HCT116 (cell line): ENCODE measurements at regions not wholly inside any gene's neighbourhood (a gene's known extent, or its start where the extent isn't known, plus 50 kb on each side); places are given as distances from the start of the nearest gene placed in this dataset.

Experiments used
- ATAC-seq: fragments of 200-7000 bp; cut with Tn5 transposase; 2 replicates; pipeline ENCODE4 v1.9.1; 2020; ENCODE audit warnings: mild to moderate bottlenecking, moderate library complexity
- BruUV-seq: library from RNA; stranded (reverse); fragments of 400-500 nt; replicated peaks from 2 replicates; lab custom pipeline; 2021; lab: Mats Ljungman, UMichigan
- CTCF ChIA-PET: fragments of 300-600 bp; sonication (Branson Sonifier 250); formaldehyde crosslinking; loops from one replicate; lab custom pipeline; 2021; ENCODE audit warnings: antibody characterized with exemption; lab: Charles Lee
- POLR2A ChIA-PET: fragments of 300-600, 350-600 bp; sonication (Branson Sonifier 250); formaldehyde crosslinking; loops from one replicate; lab custom pipeline; 2021; ENCODE audit warnings: antibody characterized with exemption; lab: Charles Lee
- RAD21 ChIA-PET, 2 experiments: fragments of 300-600 bp; sonication (Branson Sonifier 250); formaldehyde crosslinking; loops; one replicate each; lab custom pipeline; 2023; ENCODE audit warnings: low total read pairs in 2 of 2; ENCODE audit not compliant: uncharacterized antibody in 2 of 2, unreplicated experiment in 2 of 2, low non-redundant PET in 1 of 2; lab: Charles Lee
- DNase-seq: peaks from one replicate; pipeline ENCODE4 v3.0.0-alpha.2; 2010; ENCODE audit warnings: low read depth, low spot score
- H2AFZ ChIP-seq: fragments of 200-600 bp; shearing (Covaris generic), sonication (generic); 2 replicates; pipeline ENCODE4 v1.6.1; 2017; ENCODE audit warnings: low read depth, mixed run types, mixed read lengths, antibody characterized with exemption, low read length; ENCODE audit not compliant: poor library complexity, severe bottlenecking
- H3K27ac ChIP-seq: 2 replicates; pipeline ENCODE4 v1.5.1; 2012; ENCODE audit warnings: low read depth, low read length
- H3K27me3 ChIP-seq: fragments of 200-600 bp; sonication (generic); 2 replicates; pipeline ENCODE4 v1.6.1; 2016; ENCODE audit warnings: mixed run types, low read length, mixed read lengths; ENCODE audit not compliant: insufficient read depth
- H3K36me3 ChIP-seq, 2 experiments: fragments of 200-500 bp in 1 of 2; fragments of 200-600 bp in 1 of 2; sonication (Bioruptor generic) in 1 of 2; sonication (generic) in 1 of 2; 2 replicates each; pipeline versions ENCODE4 v1.5.1 to v1.6.1; 2014 to 2016; ENCODE audit warnings: low read length in 2 of 2, inconsistent platforms in 1 of 2, mixed read lengths in 1 of 2, mixed run types in 1 of 2; ENCODE audit not compliant: insufficient read depth in 2 of 2, control insufficient read depth in 1 of 2
- H3K4me1 ChIP-seq, 2 experiments: fragments of 200-600 bp in 1 of 2; sonication (generic) in 1 of 2; 2 replicates each; pipeline versions ENCODE4 v1.5.1 to v1.6.1; 2012 to 2017; ENCODE audit warnings: low read length in 2 of 2, inconsistent platforms in 1 of 2, mild to moderate bottlenecking in 1 of 2, mixed read lengths in 1 of 2, mixed run types in 1 of 2, moderate library complexity in 1 of 2; ENCODE audit not compliant: insufficient read depth in 2 of 2, control insufficient read depth in 1 of 2
- H3K4me2 ChIP-seq: fragments of 200-600 bp; sonication (generic); 2 replicates; pipeline ENCODE4 v1.6.1; 2017; ENCODE audit warnings: mixed run types, low read length, mixed read lengths
- H3K4me3 ChIP-seq, 2 experiments: fragments of 200-600 bp in 1 of 2; sonication (generic) in 1 of 2; replicated peaks in 1 of 2; 2 replicates each; pipeline ENCODE4 v1.5.1; 2011 to 2016; ENCODE audit warnings: low read length in 2 of 2, control low read depth in 1 of 2, low read depth in 1 of 2, mild to moderate bottlenecking in 1 of 2, mixed read lengths in 1 of 2, mixed run types in 1 of 2
- H3K79me2 ChIP-seq: fragments of 200-600 bp; sonication (generic); 2 replicates; pipeline ENCODE4 v1.6.1; 2017; ENCODE audit warnings: mild to moderate bottlenecking, mixed run types, low read length, moderate library complexity, mixed read lengths; ENCODE audit not compliant: insufficient read depth
- H3K9ac ChIP-seq: fragments of 200-600 bp; sonication (generic); 2 replicates; pipeline ENCODE4 v1.6.1; 2016; ENCODE audit warnings: low read length, mixed read lengths
- H3K9me2 ChIP-seq: fragments of 200-600 bp; sonication (generic), shearing (Covaris generic); 2 replicates; pipeline ENCODE4 v1.6.1; 2017; ENCODE audit warnings: mixed run types, mild to moderate bottlenecking, moderate library complexity; ENCODE audit not compliant: insufficient read depth
- H3K9me3 ChIP-seq, 2 experiments: fragments of 200-500 bp in 1 of 2; fragments of 200-600 bp in 1 of 2; sonication (Bioruptor generic) in 1 of 2; sonication (generic) in 1 of 2; 2 replicates each; pipeline ENCODE4 v1.6.1; 2014 to 2017; ENCODE audit warnings: low read length in 2 of 2, mixed read lengths in 2 of 2, inconsistent platforms in 1 of 2, low read depth in 1 of 2, mild to moderate bottlenecking in 1 of 2, mixed run types in 1 of 2, moderate library complexity in 1 of 2; ENCODE audit not compliant: control insufficient read depth in 1 of 2, insufficient read depth in 1 of 2
- H4K20me1 ChIP-seq: fragments of 200-600 bp; sonication (generic), shearing (Covaris generic); 2 replicates; pipeline ENCODE4 v1.6.1; 2017; ENCODE audit warnings: mixed run types, mild to moderate bottlenecking, moderate library complexity; ENCODE audit not compliant: insufficient read depth
- CBX3 ChIP-seq: IDR thresholded peaks from 2 replicates; pipeline ENCODE4 v1.6.1; 2012; ENCODE audit warnings: low read depth
- CTCF ChIP-seq, 3 experiments: fragments of 200-600 bp in 1 of 3; sonication (generic) in 1 of 3; IDR thresholded peaks in 2 of 3; conservative IDR thresholded peaks in 1 of 3; 2 replicates each; pipeline ENCODE4 v1.5.1; 2012 to 2017; ENCODE audit warnings: low read depth in 2 of 3, low read length in 2 of 3, antibody characterized with exemption in 1 of 3, borderline replicate concordance in 1 of 3, control low read depth in 1 of 3, mild to moderate bottlenecking in 1 of 3, mixed read lengths in 1 of 3, mixed run types in 1 of 3, moderate library complexity in 1 of 3; ENCODE audit not compliant: insufficient read depth in 1 of 3
- EGR1 ChIP-seq: IDR thresholded peaks from 2 replicates; pipeline ENCODE4 v1.6.1; 2012; ENCODE audit warnings: low read depth
- ELF1 ChIP-seq: IDR thresholded peaks from 2 replicates; pipeline ENCODE4 v1.6.1; 2012; ENCODE audit warnings: low read depth, borderline replicate concordance
- EZH2 ChIP-seq: fragments of 200-600 bp; sonication (generic); IDR thresholded peaks from 2 replicates; pipeline ENCODE4 v1.6.1; 2017; ENCODE audit warnings: antibody characterized with exemption, mixed run types
- EZH2phosphoT487 ChIP-seq: fragments of 200-600 bp; IDR thresholded peaks from 2 replicates; pipeline ENCODE4 v1.6.1; 2018; ENCODE audit warnings: antibody characterized with exemption, borderline replicate concordance
- FOSL1 ChIP-seq: IDR thresholded peaks from 2 replicates; pipeline ENCODE4 v1.6.1; 2012; ENCODE audit warnings: low read depth
- JUND ChIP-seq: IDR thresholded peaks from 2 replicates; pipeline ENCODE4 v1.6.1; 2012
- POLR2A ChIP-seq: IDR thresholded peaks from 2 replicates; pipeline ENCODE4 v1.7.0; 2011; ENCODE audit warnings: borderline replicate concordance; ENCODE audit not compliant: insufficient read depth, insufficient read length; ENCODE audit errors: extremely low read depth
- POLR2AphosphoS5 ChIP-seq: IDR thresholded peaks from 2 replicates; pipeline ENCODE4 v1.6.1; 2011; ENCODE audit warnings: mild to moderate bottlenecking, low read depth, low read length, moderate library complexity
- REST ChIP-seq: IDR thresholded peaks from 2 replicates; pipeline ENCODE4 v1.6.1; 2012; ENCODE audit warnings: low read depth
- SIN3A ChIP-seq: IDR thresholded peaks from 2 replicates; pipeline ENCODE4 v1.6.1; 2012; ENCODE audit warnings: low read depth
- SRF ChIP-seq: IDR thresholded peaks from 2 replicates; pipeline ENCODE4 v1.6.1; 2012; ENCODE audit warnings: low read depth
- TCF7L2 ChIP-seq: IDR thresholded peaks from 2 replicates; pipeline ENCODE4 v1.7.0; 2011; ENCODE audit warnings: borderline replicate concordance, inconsistent platforms; ENCODE audit not compliant: insufficient read depth, insufficient read length; ENCODE audit errors: extremely low read depth
- YY1 ChIP-seq: IDR thresholded peaks from 2 replicates; pipeline ENCODE4 v1.6.1; 2011; ENCODE audit warnings: low read length, low read depth, moderate library complexity, mild to moderate bottlenecking; ENCODE audit not compliant: insufficient replicate concordance; ENCODE audit errors: extremely low read depth
- ZNF274 ChIP-seq: fragments of 200-500 bp; sonication (Bioruptor generic); IDR thresholded peaks from 2 replicates; pipeline ENCODE4 v1.6.1; 2014; ENCODE audit warnings: mild to moderate bottlenecking, low read depth, low read length, inconsistent platforms
- intact Hi-C: fragments of 100-400 bp; cut with micrococcal nuclease; formaldehyde crosslinking; loops from 2 replicates; pipeline ENCODE4 v1.10.0; 2022
- TF ChIP-seq, protein P1 (sequence below): IDR thresholded peaks from 2 replicates; pipeline ENCODE4 v1.6.1; 2011; ENCODE audit warnings: mild to moderate bottlenecking, low read length, moderate library complexity; ENCODE audit not compliant: insufficient replicate concordance; ENCODE audit errors: extremely low read depth
- TF ChIP-seq, protein P2 (sequence below): IDR thresholded peaks from 2 replicates; pipeline ENCODE4 v1.6.1; 2012
- TF ChIP-seq, protein P3 (sequence below): IDR thresholded peaks from 2 replicates; pipeline ENCODE4 v1.6.1; 2012

GRCh38 chr2:129911363-129912065 lies 68.0 kb upstream of the RAB6C start:
- POLR2A ChIA-PET = no interaction called here
- TF ChIP-seq, protein P1, sequence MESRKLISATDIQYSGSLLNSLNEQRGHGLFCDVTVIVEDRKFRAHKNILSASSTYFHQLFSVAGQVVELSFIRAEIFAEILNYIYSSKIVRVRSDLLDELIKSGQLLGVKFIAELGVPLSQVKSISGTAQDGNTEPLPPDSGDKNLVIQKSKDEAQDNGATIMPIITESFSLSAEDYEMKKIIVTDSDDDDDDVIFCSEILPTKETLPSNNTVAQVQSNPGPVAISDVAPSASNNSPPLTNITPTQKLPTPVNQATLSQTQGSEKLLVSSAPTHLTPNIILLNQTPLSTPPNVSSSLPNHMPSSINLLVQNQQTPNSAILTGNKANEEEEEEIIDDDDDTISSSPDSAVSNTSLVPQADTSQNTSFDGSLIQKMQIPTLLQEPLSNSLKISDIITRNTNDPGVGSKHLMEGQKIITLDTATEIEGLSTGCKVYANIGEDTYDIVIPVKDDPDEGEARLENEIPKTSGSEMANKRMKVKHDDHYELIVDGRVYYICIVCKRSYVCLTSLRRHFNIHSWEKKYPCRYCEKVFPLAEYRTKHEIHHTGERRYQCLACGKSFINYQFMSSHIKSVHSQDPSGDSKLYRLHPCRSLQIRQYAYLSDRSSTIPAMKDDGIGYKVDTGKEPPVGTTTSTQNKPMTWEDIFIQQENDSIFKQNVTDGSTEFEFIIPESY = no peak
- TF ChIP-seq EZH2 (no peak), REST (no peak), JUND (no peak), TCF7L2 (no peak), SRF (no peak), CBX3 (no peak), YY1 (no peak), CTCF (IDR thresholded peaks at IDR 0.05 in 2 of 3, conservative IDR thresholded peaks at IDR 0.05 in 1 of 3; ENCODE audit: borderline replicate concordance in 1 of 3, insufficient read depth in 1 of 3, low read depth in 2 of 3, low read length in 2 of 3) (no peak), EGR1 (no peak), POLR2AphosphoS5 (no peak), EZH2phosphoT487 (no peak), ZNF274 (no peak), SIN3A (no peak), FOSL1 (no peak), ELF1 (no peak), POLR2A (no peak)
- TF ChIP-seq, protein P2, sequence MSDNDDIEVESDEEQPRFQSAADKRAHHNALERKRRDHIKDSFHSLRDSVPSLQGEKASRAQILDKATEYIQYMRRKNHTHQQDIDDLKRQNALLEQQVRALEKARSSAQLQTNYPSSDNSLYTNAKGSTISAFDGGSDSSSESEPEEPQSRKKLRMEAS = no peak
- TF ChIP-seq, protein P3, sequence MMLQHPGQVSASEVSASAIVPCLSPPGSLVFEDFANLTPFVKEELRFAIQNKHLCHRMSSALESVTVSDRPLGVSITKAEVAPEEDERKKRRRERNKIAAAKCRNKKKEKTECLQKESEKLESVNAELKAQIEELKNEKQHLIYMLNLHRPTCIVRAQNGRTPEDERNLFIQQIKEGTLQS = no peak
- TF ChIP-seq, all 23 proteins: peak for 0
- H3K27ac ChIP-seq = no peak overlapping the region
- H4K20me1 ChIP-seq = no peaks in the 10 kb centered on the region
- H3K4me2 ChIP-seq = no peak overlapping the region
- H3K9ac ChIP-seq = no peak overlapping the region
- H3K36me3 ChIP-seq = no peaks in the 10 kb centered on the region
- H3K4me3 ChIP-seq = no peak overlapping the region
- DNase-seq (no peak), ATAC-seq (no peak)
- no peaks in the 10 kb centered on the region for H3K9me3 ChIP-seq
- H3K9me2 ChIP-seq = no peaks in the 10 kb centered on the region
- H3K27me3 ChIP-seq = no peaks in the 10 kb centered on the region
- intact Hi-C loops = no loop called here
- no peaks in the 10 kb centered on the region for H3K79me2 ChIP-seq
- H3K4me1 ChIP-seq = no peaks in the 10 kb centered on the region
- no TSS peak for BruUV-seq
- no peak overlapping the region for H2AFZ ChIP-seq
- ChIA-PET CTCF (no interaction called here), RAD21 (no interaction called here)
